AG04449 (cell line): ENCODE measurements at regions not wholly inside any gene's neighbourhood (a gene's known extent, or its start where the extent isn't known, plus 50 kb on each side); places are given as distances from the start of the nearest gene placed in this dataset.

ENCODE experiments used
- CTCF ChIA-PET: fragments of 350-600 bp; formaldehyde crosslinking; extraction: SDS; loops from one replicate; lab custom pipeline; 2021; ENCODE audit warnings: antibody characterized with exemption; lab: Yijun Ruan, JAX
- POLR2A ChIA-PET: fragments of 400-600, 350-600 bp; formaldehyde crosslinking; extraction: SDS; loops from one replicate; lab custom pipeline; 2020; ENCODE audit warnings: antibody characterized with exemption, inconsistent platforms; lab: Yijun Ruan, JAX
- DNase-seq: peaks from one replicate; pipeline ENCODE4 v3.0.0-alpha.2; 2010; ENCODE audit warnings: low read depth, low spot score
- H3K4me3 ChIP-seq: 2 replicates; pipeline ENCODE4 v1.5.1; 2011; ENCODE audit warnings: low read depth, mild to moderate bottlenecking, control low read depth, low read length
- CTCF ChIP-seq: IDR thresholded peaks from one replicate; pipeline ENCODE4 v1.5.1; 2011; ENCODE audit warnings: mild to moderate bottlenecking, moderate library complexity, low read length, control low read depth, inconsistent platforms; ENCODE audit not compliant: insufficient read depth; ENCODE audit errors: missing control alignments

GRCh38 chr12:58981961-58982360, 61.7 kb upstream of the LRIG3 start:
- no peak for DNase-seq
- no peak overlapping the region for H3K4me3 ChIP-seq
- no peak for TF ChIP-seq CTCF
- ChIA-PET CTCF (no interaction called here), POLR2A (no interaction called here)

DNA sequence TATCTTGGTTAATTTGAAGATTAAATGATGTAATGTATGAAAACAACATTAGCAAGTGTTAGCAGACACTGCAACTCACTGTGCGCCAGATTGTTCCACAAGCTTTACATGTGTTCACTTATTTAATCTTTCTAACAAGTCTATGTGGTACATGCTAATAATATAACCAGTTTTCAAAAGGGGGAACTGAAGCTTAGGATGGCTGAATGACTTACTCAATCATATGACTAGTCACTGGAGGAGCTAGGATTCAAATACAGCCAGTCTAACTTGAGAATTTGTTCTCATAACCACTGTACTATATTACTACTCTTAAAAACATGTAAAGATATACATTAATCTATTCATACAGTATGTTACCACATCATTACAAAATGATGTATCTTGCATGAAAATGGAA, 60.5 kb upstream of the LRIG3 start:
- DNase-seq: no peak
- no peak overlapping the region for H3K4me3 ChIP-seq
- POLR2A ChIA-PET: no interaction called here
- no peak for TF ChIP-seq CTCF
- CTCF ChIA-PET: no interaction called here

- CTCF ChIA-PET: no interaction called here
- H3K4me3 ChIP-seq: no peak overlapping the region
- POLR2A ChIA-PET: interaction anchor here (0.6 kb wide), 1 partner anchor 55 kb away, joined by 3 read pairs; no protein-coding TSS in a partner anchor
- TF ChIP-seq CTCF: no peak
- DNase-seq: no peak
Measured at GRCh38 chr12:58978717-58979116, 58.4 kb upstream of the LRIG3 start.

GRCh38 chr12:58977476-58977875, 57.2 kb upstream of the LRIG3 start:
- H3K4me3 ChIP-seq: no peak overlapping the region
- CTCF ChIA-PET: no interaction called here
- DNase-seq: no peak
- no peak for TF ChIP-seq CTCF
- POLR2A ChIA-PET: no interaction called here

DNA sequence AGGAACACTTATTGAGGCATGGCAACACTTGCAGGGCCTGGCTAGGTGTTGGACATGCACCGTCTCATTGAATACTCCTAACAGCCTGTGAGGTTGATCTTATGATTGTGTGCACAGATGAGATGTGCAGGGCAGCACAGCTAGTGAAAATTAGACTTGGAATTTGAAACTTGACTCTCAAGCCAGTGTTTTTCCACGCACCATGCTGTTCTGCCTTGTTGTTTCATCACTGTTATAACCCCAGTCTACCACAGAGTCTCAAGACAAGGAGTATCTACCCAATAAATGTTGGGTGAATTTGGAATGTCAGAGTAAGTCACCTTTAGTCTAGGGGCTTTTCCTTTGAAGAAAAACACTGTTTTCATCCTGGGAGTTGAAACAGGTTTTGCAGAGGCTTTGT, 55.8 kb upstream of the LRIG3 start:
- no peak for TF ChIP-seq CTCF
- DNase-seq: no peak
- ChIA-PET CTCF (no interaction called here), POLR2A (no interaction called here)
- no peak overlapping the region for H3K4me3 ChIP-seq
